ENCODE measurements at regions not wholly inside any gene's neighbourhood (a gene's known extent, or its start where the extent isn't known, plus 50 kb on each side); places are given as distances from the start of the nearest gene placed in this dataset.
A peak's percentile ranks its signal among the peaks of the same experiment; 100 is the strongest.
"Not testable (repeated sequence)": the region's sequence is repeated elsewhere in the genome, so short reads cannot be mapped to it uniquely, and the experiment has no call there.

DNA sequence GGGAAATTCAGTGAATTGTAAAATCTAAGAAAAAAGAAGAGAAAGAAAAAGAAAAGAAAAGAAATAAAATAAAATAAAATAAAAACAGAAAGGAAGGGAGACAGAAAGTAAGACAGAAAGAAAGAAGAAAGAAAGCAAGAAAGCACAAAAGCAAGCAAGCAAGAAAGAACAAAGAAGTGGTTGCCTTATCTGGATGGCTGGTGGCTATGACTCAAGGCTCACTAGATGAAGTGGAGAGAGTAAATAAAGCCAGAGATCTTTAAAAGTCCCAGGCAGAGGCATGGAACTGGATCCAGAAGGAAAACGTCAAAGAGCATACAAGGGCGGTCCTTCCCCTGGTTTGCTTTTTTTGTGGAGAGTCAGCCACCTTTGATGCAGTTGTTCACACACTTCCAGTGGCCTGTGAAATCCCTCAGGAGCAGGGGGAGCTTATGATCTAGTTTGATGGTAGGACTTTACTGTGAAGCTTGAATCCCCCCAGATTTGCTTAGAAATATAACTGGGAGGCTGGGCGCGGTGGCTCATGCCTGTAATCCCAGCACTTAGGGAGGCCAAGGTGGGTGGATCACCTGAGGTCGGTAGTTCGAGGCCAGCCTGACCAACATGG, 176.7 kb upstream of the HMHB1 start:
- 80 to 85% methylated on average over 6 of the region's 6 CpGs for WGBS, 2 donors
- H3K36me3 ChIP-seq = no peaks in the 10 kb centered on the region
- no peak overlapping the region for H3K4me3 ChIP-seq
- H3K27ac ChIP-seq = peak overlapping the region in 2 of 4 donors; percentile 33 to 41
- intact Hi-C loops (cut with DNase I) = no loop called here
- no peak for TF ChIP-seq POLR2AphosphoS5 (IDR thresholded peaks at IDR 0.05)
- TF ChIP-seq EP300 (IDR thresholded peaks at IDR 0.05) = no peak
- TF ChIP-seq, protein P1, sequence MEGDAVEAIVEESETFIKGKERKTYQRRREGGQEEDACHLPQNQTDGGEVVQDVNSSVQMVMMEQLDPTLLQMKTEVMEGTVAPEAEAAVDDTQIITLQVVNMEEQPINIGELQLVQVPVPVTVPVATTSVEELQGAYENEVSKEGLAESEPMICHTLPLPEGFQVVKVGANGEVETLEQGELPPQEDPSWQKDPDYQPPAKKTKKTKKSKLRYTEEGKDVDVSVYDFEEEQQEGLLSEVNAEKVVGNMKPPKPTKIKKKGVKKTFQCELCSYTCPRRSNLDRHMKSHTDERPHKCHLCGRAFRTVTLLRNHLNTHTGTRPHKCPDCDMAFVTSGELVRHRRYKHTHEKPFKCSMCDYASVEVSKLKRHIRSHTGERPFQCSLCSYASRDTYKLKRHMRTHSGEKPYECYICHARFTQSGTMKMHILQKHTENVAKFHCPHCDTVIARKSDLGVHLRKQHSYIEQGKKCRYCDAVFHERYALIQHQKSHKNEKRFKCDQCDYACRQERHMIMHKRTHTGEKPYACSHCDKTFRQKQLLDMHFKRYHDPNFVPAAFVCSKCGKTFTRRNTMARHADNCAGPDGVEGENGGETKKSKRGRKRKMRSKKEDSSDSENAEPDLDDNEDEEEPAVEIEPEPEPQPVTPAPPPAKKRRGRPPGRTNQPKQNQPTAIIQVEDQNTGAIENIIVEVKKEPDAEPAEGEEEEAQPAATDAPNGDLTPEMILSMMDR (IDR thresholded peaks at IDR 0.05) = no peak
- no peak for TF ChIP-seq POLR2A (IDR thresholded peaks at IDR 0.05)
- DNase-seq = no peak
- no peaks in the 10 kb centered on the region for H3K9me3 ChIP-seq
- H3K4me1 ChIP-seq = no peaks in the 10 kb centered on the region
- H3K27me3 ChIP-seq = no peaks in the 10 kb centered on the region

DNA sequence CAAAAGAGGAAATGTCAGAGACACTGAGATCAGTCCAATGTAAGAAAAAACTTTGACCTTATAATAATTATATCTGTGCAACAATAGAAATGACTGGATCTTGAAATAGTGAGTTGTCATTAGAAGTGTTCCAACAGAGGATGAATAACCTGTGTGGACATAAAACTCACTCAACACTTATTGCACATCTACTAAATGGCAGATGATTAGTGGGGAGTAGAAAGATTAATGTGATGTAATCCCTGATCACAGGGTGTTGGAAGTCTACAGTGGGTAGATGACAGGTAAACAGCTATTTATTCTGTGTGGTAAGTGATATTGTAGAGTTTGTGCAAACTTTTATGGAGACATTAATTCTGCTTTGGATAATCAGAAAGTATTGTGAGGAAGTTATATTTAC, 177.3 kb upstream of the HMHB1 start:
- Histone ChIP-seq H3K4me1 (no peaks in the 10 kb centered on the region), H3K27me3 (no peaks in the 10 kb centered on the region), H3K9me3 (no peaks in the 10 kb centered on the region), H3K36me3 (no peaks in the 10 kb centered on the region), H3K4me3 (no peak overlapping the region), H3K27ac (no peak overlapping the region)
- intact Hi-C loops (cut with DNase I) = no loop called here
- TF ChIP-seq, protein P1 (IDR thresholded peaks at IDR 0.05) = no peak
- no peak for TF ChIP-seq POLR2AphosphoS5 (IDR thresholded peaks at IDR 0.05)
- TF ChIP-seq POLR2A (IDR thresholded peaks at IDR 0.05) = no peak
- no peak for DNase-seq

DNA sequence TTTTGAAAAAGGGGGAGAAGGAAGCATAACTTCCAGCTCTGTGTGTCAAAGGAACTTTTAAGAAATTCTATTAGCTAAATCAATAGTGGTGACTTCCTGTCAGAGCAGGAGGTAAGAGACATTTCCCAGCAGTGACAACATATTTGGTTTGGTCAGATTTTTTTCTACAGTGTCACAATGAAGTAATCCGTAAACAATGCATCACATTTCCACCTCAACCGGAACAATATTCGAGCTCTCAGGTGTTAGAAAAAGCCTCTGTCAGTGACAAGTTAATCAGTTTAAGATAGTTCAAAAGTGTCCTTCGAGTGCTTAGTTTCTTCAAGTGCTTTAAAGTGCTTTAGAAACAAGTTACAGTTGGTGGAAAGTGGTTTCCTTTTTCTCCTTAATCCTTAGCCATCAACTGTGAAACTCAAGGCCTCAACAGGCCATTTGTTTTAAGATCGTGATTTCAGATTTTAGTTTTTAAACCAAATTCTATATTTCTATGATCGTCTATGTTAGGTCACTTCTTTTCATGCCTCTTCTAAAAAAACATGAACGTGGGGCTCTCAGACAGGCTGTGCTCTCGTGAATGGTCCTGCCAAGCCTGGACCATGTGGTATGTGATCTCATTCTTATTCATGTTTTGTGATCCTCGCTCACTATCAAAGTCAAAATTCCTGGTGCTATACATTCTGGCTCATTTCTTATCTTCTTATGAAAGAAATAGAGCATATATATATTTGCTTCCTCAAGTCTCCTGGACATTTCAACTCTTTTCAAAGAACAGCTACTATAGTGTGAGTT, 181.9 kb upstream of the HMHB1 start:
- H3K4me1 ChIP-seq = no peaks in the 10 kb centered on the region
- H3K27me3 ChIP-seq = no peaks in the 10 kb centered on the region
- H3K9me3 ChIP-seq = no peaks in the 10 kb centered on the region
- 85% methylated on average over 9 of the region's 9 CpGs for WGBS, 2 donors
- no peak for TF ChIP-seq EP300 (IDR thresholded peaks at IDR 0.05)
- TF ChIP-seq, protein P1 (IDR thresholded peaks at IDR 0.05) = no peak
- no peak overlapping the region for H3K4me3 ChIP-seq
- H3K36me3 ChIP-seq = no peaks in the 10 kb centered on the region
- intact Hi-C loops (cut with DNase I) = no loop called here
- no peak for DNase-seq
- no peak overlapping the region for H3K27ac ChIP-seq

DNA sequence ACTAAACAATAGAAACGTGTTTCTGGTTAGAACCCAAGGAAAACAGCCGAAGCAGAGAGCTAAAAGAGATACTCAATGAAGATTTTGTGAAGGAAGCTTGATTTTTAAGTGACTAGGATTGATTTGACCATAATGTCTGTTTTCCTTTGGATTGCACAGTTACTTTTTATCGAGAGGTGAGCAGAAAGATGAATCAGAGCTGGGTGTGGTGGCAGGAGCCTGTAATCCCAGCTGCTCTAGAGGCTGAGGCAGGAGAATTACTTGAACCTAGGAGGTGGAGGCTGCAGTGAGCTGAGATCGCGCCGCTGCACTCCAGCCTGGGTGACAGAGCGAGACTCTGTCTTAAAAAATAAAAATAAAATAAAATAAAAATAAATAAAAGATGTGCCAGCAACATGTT, 186.9 kb upstream of the HMHB1 start:
- H3K27me3 ChIP-seq; H3K27ac ChIP-seq; H3K4me1 ChIP-seq; intact Hi-C loops (cut with DNase I); H3K9me3 ChIP-seq; H3K4me3 ChIP-seq; DNase-seq; H3K36me3 ChIP-seq: not testable (repeated sequence)
- 71 to 82% methylated on average over 7 of the region's 7 CpGs for WGBS, 2 donors

DNA sequence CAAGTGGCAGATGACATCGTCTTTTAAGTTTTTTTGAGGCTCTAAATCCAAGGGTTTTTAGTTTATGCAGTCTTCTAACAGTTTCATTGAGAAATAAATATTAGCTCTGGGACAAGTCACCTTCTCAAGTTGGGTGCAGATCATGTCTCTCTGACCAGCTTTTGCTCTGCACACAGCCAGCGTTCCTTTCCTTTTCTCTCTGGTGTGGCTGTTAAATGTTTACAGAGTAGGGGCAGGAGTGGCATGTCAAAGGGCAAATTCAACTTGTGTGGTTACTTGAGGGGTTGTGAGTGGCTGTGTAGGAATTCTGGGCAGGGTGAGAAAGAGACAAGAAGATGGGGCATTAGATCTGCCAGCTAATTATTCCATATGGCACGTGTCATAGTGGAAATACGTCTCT, 187.5 kb upstream of the HMHB1 start:
- Histone ChIP-seq H3K27ac (no peak overlapping the region), H3K4me1 (no peaks in the 10 kb centered on the region), H3K9me3 (no peaks in the 10 kb centered on the region), H3K36me3 (no peaks in the 10 kb centered on the region), H3K4me3 (no peak overlapping the region), H3K27me3 (no peaks in the 10 kb centered on the region)
- intact Hi-C loops (cut with DNase I) = no loop called here
- no peak for TF ChIP-seq EP300 (IDR thresholded peaks at IDR 0.05)
- TF ChIP-seq POLR2A (IDR thresholded peaks at IDR 0.05) = no peak
- no peak for TF ChIP-seq POLR2AphosphoS5 (IDR thresholded peaks at IDR 0.05)
- TF ChIP-seq, protein P1 (IDR thresholded peaks at IDR 0.05) = no peak
- no peak for DNase-seq
- 71 to 82% methylated on average over 4 of the region's 4 CpGs for WGBS, 2 donors

Data from sigmoid colon (tissue), 6 donors.